Brain microvascular endothelial cell (primary cell): ENCODE measurements at regions not wholly inside any gene's neighbourhood (a gene's known extent, or its start where the extent isn't known, plus 50 kb on each side); places are given as distances from the start of the nearest gene placed in this dataset.

Source experiments
- DNase-seq: peaks from one replicate; pipeline ENCODE4 v3.0.0-alpha.2; 2020
- H3K27ac ChIP-seq: fragments of 250-450 bp; sonication (Bioruptor Pico); 2 replicates; pipeline ENCODE4 v1.5.1; 2020; ENCODE audit warnings: mild to moderate bottlenecking, moderate library complexity
- H3K27me3 ChIP-seq: fragments of 250-450 bp; sonication (Bioruptor Pico); replicated peaks from 2 replicates; pipeline ENCODE4 v1.5.1; 2020; ENCODE audit warnings: mild to moderate bottlenecking
- H3K36me3 ChIP-seq: fragments of 250-450 bp; sonication (Bioruptor Pico); replicated peaks from 2 replicates; pipeline ENCODE4 v1.5.1; 2020; ENCODE audit warnings: mild to moderate bottlenecking
- H3K4me3 ChIP-seq: 2 replicates; pipeline ENCODE4 v1.5.1; 2011; ENCODE audit warnings: low read depth, mild to moderate bottlenecking, control low read depth, low read length, moderate library complexity
- in situ Hi-C: cut with HindIII; loops from 2 replicates; pipeline ENCODE4 v1.10.0; 2017; ENCODE audit warnings: low sequenced_read_pairs, low pct_ligation_motif_present
- TF ChIP-seq, protein P1 (sequence below): IDR thresholded peaks from 2 replicates; pipeline ENCODE4 v1.5.1; 2011; ENCODE audit warnings: low read depth, mild to moderate bottlenecking, moderate library complexity, low read length, control low read depth, inconsistent platforms; ENCODE audit errors: missing control alignments

DNA sequence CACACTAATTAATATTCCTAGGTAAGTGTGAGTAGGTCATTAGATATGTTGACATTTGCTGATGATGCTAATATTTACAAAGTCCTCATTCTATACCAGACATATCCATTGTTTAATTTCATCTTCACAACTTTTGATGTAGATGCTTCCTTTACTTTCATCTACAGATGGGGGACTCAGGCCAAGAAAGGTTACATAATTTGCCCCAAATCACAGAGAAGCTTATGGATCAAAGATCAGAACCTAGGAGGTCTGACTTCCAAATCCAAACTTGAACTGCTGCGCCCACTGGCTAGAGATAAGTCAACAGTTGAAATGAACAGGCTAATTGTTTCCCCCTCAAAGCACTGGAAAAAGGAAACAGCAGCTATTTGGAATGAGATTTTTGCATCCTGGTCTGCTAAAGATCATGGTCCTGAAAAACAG, 95.6 kb upstream of the TMEM178A start:
- H3K36me3 ChIP-seq = no peaks in the 10 kb centered on the region
- TF ChIP-seq, protein P1, sequence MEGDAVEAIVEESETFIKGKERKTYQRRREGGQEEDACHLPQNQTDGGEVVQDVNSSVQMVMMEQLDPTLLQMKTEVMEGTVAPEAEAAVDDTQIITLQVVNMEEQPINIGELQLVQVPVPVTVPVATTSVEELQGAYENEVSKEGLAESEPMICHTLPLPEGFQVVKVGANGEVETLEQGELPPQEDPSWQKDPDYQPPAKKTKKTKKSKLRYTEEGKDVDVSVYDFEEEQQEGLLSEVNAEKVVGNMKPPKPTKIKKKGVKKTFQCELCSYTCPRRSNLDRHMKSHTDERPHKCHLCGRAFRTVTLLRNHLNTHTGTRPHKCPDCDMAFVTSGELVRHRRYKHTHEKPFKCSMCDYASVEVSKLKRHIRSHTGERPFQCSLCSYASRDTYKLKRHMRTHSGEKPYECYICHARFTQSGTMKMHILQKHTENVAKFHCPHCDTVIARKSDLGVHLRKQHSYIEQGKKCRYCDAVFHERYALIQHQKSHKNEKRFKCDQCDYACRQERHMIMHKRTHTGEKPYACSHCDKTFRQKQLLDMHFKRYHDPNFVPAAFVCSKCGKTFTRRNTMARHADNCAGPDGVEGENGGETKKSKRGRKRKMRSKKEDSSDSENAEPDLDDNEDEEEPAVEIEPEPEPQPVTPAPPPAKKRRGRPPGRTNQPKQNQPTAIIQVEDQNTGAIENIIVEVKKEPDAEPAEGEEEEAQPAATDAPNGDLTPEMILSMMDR = no peak
- H3K4me3 ChIP-seq = no peak overlapping the region
- in situ Hi-C loops = no loop called here
- no peak overlapping the region for H3K27ac ChIP-seq
- H3K27me3 ChIP-seq = no peaks in the 10 kb centered on the region
- no peak for DNase-seq

- H3K27ac ChIP-seq = no peak overlapping the region
- H3K4me3 ChIP-seq = no peak overlapping the region
- no peaks in the 10 kb centered on the region for H3K36me3 ChIP-seq
- in situ Hi-C loops = no loop called here
- DNase-seq = no peak
- no peaks in the 10 kb centered on the region for H3K27me3 ChIP-seq
- TF ChIP-seq, protein P1 = no peak
Observed at GRCh38 chr2:39570614-39571013, 95.1 kb upstream of the TMEM178A start.

DNA sequence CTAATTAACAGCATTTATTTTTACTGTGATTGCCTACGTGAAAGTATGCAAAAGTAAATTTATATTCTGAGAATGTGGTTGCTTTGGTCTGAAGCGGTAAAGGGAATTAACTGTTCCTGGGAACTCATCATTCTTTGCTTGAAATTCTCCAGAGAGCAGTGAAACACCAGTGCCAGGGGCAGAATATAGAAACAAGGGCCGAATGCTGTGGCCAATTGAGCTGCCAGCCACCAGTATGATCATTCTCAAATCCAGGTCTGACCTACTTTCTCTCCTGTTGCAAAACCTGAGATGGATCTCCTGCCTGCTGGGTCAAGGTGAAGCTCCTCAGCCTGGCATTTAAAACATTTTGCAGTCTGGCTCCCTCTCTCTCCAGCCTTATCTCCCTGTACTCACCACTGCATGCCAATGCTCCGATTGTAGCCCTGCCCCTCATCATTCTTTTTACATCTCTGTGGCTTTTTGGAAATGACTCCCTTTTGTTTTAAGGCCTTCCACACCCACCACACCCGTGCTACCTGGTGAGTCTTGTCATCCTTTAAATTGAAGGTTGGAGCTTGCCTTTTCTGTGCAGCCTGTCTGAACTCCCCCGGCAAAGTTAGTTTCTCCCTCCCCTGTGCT, 94.5 kb upstream of the TMEM178A start:
- in situ Hi-C loops = no loop called here
- no peak for DNase-seq
- Histone ChIP-seq H3K27me3 (no peaks in the 10 kb centered on the region), H3K36me3 (no peaks in the 10 kb centered on the region), H3K27ac (no peak overlapping the region), H3K4me3 (no peak overlapping the region)
- TF ChIP-seq, protein P1 = no peak

- Histone ChIP-seq H3K4me3 (no peak overlapping the region), H3K36me3 (no peaks in the 10 kb centered on the region), H3K27ac (no peak overlapping the region), H3K27me3 (no peaks in the 10 kb centered on the region)
- DNase-seq = no peak
- TF ChIP-seq, protein P1 = no peak
- in situ Hi-C loops = no loop called here
Observed at GRCh38 chr2:39573276-39573675, 92.4 kb upstream of the TMEM178A start.

DNA sequence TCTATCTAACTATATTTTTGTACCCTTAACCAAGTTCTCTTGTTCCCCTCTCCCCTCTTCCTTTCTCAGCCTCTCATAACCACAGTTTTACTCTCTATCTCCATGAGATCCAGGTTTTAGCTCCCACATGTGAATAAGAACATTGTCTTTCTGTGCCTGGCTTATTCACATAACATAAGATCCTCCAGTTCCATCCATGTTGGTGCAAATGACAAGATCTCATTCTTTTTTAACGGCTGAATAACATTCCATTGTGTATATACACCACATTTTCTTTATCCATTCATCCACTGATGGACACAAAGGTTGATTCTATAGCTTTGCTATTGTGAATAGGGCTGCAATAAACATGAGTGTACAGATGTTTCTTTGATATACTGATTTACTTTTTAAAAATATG, 83.9 kb upstream of the TMEM178A start:
- no peak for DNase-seq
- TF ChIP-seq, protein P1 = no peak
- Histone ChIP-seq H3K36me3 (no peaks in the 10 kb centered on the region), H3K27ac (no peak overlapping the region), H3K27me3 (no peaks in the 10 kb centered on the region), H3K4me3 (no peak overlapping the region)
- in situ Hi-C loops = no loop called here

GRCh38 chr2:39583213-39583612, 82.5 kb upstream of the TMEM178A start:
- TF ChIP-seq, protein P1 = no peak
- in situ Hi-C loops = no loop called here

More at GRCh38 chr2:39583213-39583612, 82.5 kb upstream of the TMEM178A start:
- Histone ChIP-seq H3K4me3 (no peak overlapping the region), H3K36me3 (no peaks in the 10 kb centered on the region), H3K27ac (no peak overlapping the region), H3K27me3 (no peaks in the 10 kb centered on the region)
- DNase-seq = no peak
